ENCODE measurements at regions not wholly inside any gene's neighbourhood (a gene's known extent, or its start where the extent isn't known, plus 50 kb on each side); places are given as distances from the start of the nearest gene placed in this dataset.
"Not testable (repeated sequence)": the region's sequence is repeated elsewhere in the genome, so short reads cannot be mapped to it uniquely, and the experiment has no call there.

- Mint-ChIP-seq H3K27ac (no peak overlapping the region), H3K36me3 (no peaks in the 10 kb centered on the region), H3K4me1 (no peaks in the 10 kb centered on the region), H3K4me3 (no peak overlapping the region), H3K27me3 (no peaks in the 10 kb centered on the region), H3K9me3 (no peaks in the 10 kb centered on the region)
- DNase-seq (no peak), ATAC-seq (ENCODE audit: low read depth) (no peak)
- POLR2A ChIA-PET: no interaction called here
These were observed 893.2 kb upstream of the CRIM1 start for GRCh38 chr2:35462226-35462998.

GRCh38 chr2:35461406-35461805, 894.2 kb upstream of the CRIM1 start:
- Mint-ChIP-seq H3K27ac (no peak overlapping the region), H3K4me3 (no peak overlapping the region), H3K27me3 (no peaks in the 10 kb centered on the region), H3K9me3 (no peaks in the 10 kb centered on the region), H3K4me1 (no peaks in the 10 kb centered on the region), H3K36me3 (no peaks in the 10 kb centered on the region)
- POLR2A ChIA-PET: no interaction called here
- no peak for DNase-seq
- no peak for ATAC-seq (ENCODE audit: low read depth)

GRCh38 chr2:35454966-35455638, 900.5 kb upstream of the CRIM1 start:
- Mint-ChIP-seq H3K4me1 (no peaks in the 10 kb centered on the region), H3K9me3 (no peaks in the 10 kb centered on the region)

GRCh38 chr2:35447821-35448220, 907.8 kb upstream of the CRIM1 start:
- Mint-ChIP-seq H3K36me3 (no peaks in the 10 kb centered on the region), H3K4me1 (no peaks in the 10 kb centered on the region), H3K27ac (no peak overlapping the region), H3K27me3 (no peaks in the 10 kb centered on the region), H3K9me3 (no peaks in the 10 kb centered on the region), H3K4me3 (no peak overlapping the region)
- ATAC-seq (ENCODE audit: low read depth) (no peak), DNase-seq (no peak)
- POLR2A ChIA-PET: no interaction called here

More at GRCh38 chr2:35454966-35455638, 900.5 kb upstream of the CRIM1 start:
- POLR2A ChIA-PET: no interaction called here
- Mint-ChIP-seq H3K27me3 (no peaks in the 10 kb centered on the region), H3K36me3 (no peaks in the 10 kb centered on the region), H3K27ac (no peak overlapping the region), H3K4me3 (no peak overlapping the region)
- ATAC-seq (ENCODE audit: low read depth): no peak
- no peak for DNase-seq

- DNase-seq (no peak), ATAC-seq (ENCODE audit: low read depth) (no peak)
- H3K27me3 Mint-ChIP-seq: no peaks in the 10 kb centered on the region
- no peaks in the 10 kb centered on the region for H3K36me3 Mint-ChIP-seq
- H3K9me3 Mint-ChIP-seq: no peaks in the 10 kb centered on the region
- POLR2A ChIA-PET: no interaction called here
- H3K27ac Mint-ChIP-seq: no peak overlapping the region
- H3K4me1 Mint-ChIP-seq: no peaks in the 10 kb centered on the region
- no peak overlapping the region for H3K4me3 Mint-ChIP-seq
These were observed 908.4 kb upstream of the CRIM1 start for GRCh38 chr2:35447215-35447614.

GRCh38 chr2:35443087-35443486, 912.5 kb upstream of the CRIM1 start:
- no peak for DNase-seq
- ATAC-seq (ENCODE audit: low read depth): no peak
- Mint-ChIP-seq H3K27me3 (no peaks in the 10 kb centered on the region), H3K4me3 (no peak overlapping the region), H3K36me3 (no peaks in the 10 kb centered on the region), H3K9me3 (no peaks in the 10 kb centered on the region), H3K27ac (no peak overlapping the region), H3K4me1 (no peaks in the 10 kb centered on the region)
- POLR2A ChIA-PET: no interaction called here

GRCh38 chr2:35441575-35441974, 914.0 kb upstream of the CRIM1 start:
- not testable (repeated sequence) for ATAC-seq (ENCODE audit: low read depth); H3K27me3 Mint-ChIP-seq

GRCh38 chr2:35440308-35440707, 915.3 kb upstream of the CRIM1 start:
- H3K27ac Mint-ChIP-seq, POLR2A ChIA-PET: not testable (repeated sequence)

More at GRCh38 chr2:35441575-35441974, 914.0 kb upstream of the CRIM1 start:
- H3K9me3 Mint-ChIP-seq, H3K36me3 Mint-ChIP-seq, H3K4me3 Mint-ChIP-seq, POLR2A ChIA-PET, DNase-seq, H3K27ac Mint-ChIP-seq, H3K4me1 Mint-ChIP-seq: not testable (repeated sequence)

GRCh38 chr2:35436893-35437292, 918.7 kb upstream of the CRIM1 start:
- H3K27me3 Mint-ChIP-seq; DNase-seq; H3K9me3 Mint-ChIP-seq; H3K4me1 Mint-ChIP-seq; POLR2A ChIA-PET; H3K36me3 Mint-ChIP-seq; H3K4me3 Mint-ChIP-seq; H3K27ac Mint-ChIP-seq; ATAC-seq (ENCODE audit: low read depth): not testable (repeated sequence)

More at GRCh38 chr2:35440308-35440707, 915.3 kb upstream of the CRIM1 start:
- not testable (repeated sequence) for ATAC-seq (ENCODE audit: low read depth); H3K4me3 Mint-ChIP-seq; H3K9me3 Mint-ChIP-seq; H3K27me3 Mint-ChIP-seq; H3K36me3 Mint-ChIP-seq; H3K4me1 Mint-ChIP-seq; DNase-seq

GRCh38 chr2:35428548-35428947, 927.0 kb upstream of the CRIM1 start:
- H3K27me3 Mint-ChIP-seq: no peaks in the 10 kb centered on the region
- ATAC-seq (ENCODE audit: low read depth): no peak
- DNase-seq: no peak
- no peaks in the 10 kb centered on the region for H3K4me1 Mint-ChIP-seq
- POLR2A ChIA-PET: no interaction called here
- peaks cover 5% of the 10 kb centered on the region for H3K9me3 Mint-ChIP-seq
- no peak overlapping the region for H3K4me3 Mint-ChIP-seq
- no peaks in the 10 kb centered on the region for H3K36me3 Mint-ChIP-seq
- H3K27ac Mint-ChIP-seq: no peak overlapping the region

GRCh38 chr2:35421485-35421884, 934.1 kb upstream of the CRIM1 start:
- Mint-ChIP-seq H3K9me3 (peaks cover 6% of the 10 kb centered on the region), H3K4me3 (no peak overlapping the region), H3K27me3 (no peaks in the 10 kb centered on the region), H3K27ac (no peak overlapping the region), H3K4me1 (no peaks in the 10 kb centered on the region), H3K36me3 (no peaks in the 10 kb centered on the region)
- POLR2A ChIA-PET: no interaction called here
- no peak for DNase-seq
- no peak for ATAC-seq (ENCODE audit: low read depth)

GRCh38 chr2:35417293-35417692, 938.3 kb upstream of the CRIM1 start:
- H3K27me3 Mint-ChIP-seq: no peaks in the 10 kb centered on the region

GRCh38 chr2:35416391-35417140, 939.0 kb upstream of the CRIM1 start:
- H3K27me3 Mint-ChIP-seq: no peaks in the 10 kb centered on the region
- no peak for DNase-seq
- no peak overlapping the region for H3K4me3 Mint-ChIP-seq
- H3K9me3 Mint-ChIP-seq: peaks cover 3% of the 10 kb centered on the region
- POLR2A ChIA-PET: no interaction called here
- no peak overlapping the region for H3K27ac Mint-ChIP-seq
- no peaks in the 10 kb centered on the region for H3K4me1 Mint-ChIP-seq
- H3K36me3 Mint-ChIP-seq: no peaks in the 10 kb centered on the region
- no peak for ATAC-seq (ENCODE audit: low read depth)

More at GRCh38 chr2:35417293-35417692, 938.3 kb upstream of the CRIM1 start:
- H3K27ac Mint-ChIP-seq: no peak overlapping the region
- POLR2A ChIA-PET: no interaction called here
- DNase-seq: no peak
- peaks cover 3% of the 10 kb centered on the region for H3K9me3 Mint-ChIP-seq
- no peak for ATAC-seq (ENCODE audit: low read depth)
- no peaks in the 10 kb centered on the region for H3K4me1 Mint-ChIP-seq
- no peaks in the 10 kb centered on the region for H3K36me3 Mint-ChIP-seq
- H3K4me3 Mint-ChIP-seq: no peak overlapping the region

- DNase-seq: no peak
- peaks cover 3% of the 10 kb centered on the region for H3K9me3 Mint-ChIP-seq
- H3K4me3 Mint-ChIP-seq: no peak overlapping the region
- no peaks in the 10 kb centered on the region for H3K4me1 Mint-ChIP-seq
- no peaks in the 10 kb centered on the region for H3K27me3 Mint-ChIP-seq
- ATAC-seq (ENCODE audit: low read depth): no peak
- POLR2A ChIA-PET: no interaction called here
- no peak overlapping the region for H3K27ac Mint-ChIP-seq
- H3K36me3 Mint-ChIP-seq: no peaks in the 10 kb centered on the region
These were observed 939.6 kb upstream of the CRIM1 start for GRCh38 chr2:35415942-35416341.

Measured in activated naive CD8-positive, alpha-beta T cell treated with anti-CD3 and anti-CD28 coated beads, Interleukin-2, amount 10 ng/mL, durations not matched to agents 7 days and 5 days (primary cell).